AG04450 (cell line): ENCODE measurements at regions not wholly inside any gene's neighbourhood (a gene's known extent, or its start where the extent isn't known, plus 50 kb on each side); places are given as distances from the start of the nearest gene placed in this dataset.

Source experiments
- CTCF ChIA-PET: fragments of 300-600, 350-600 bp; formaldehyde crosslinking; extraction: SDS; loops from one replicate; lab custom pipeline; 2022; ENCODE audit warnings: antibody characterized with exemption, inconsistent platforms; lab: Charles Lee
- POLR2A ChIA-PET: fragments of 350-600 bp; formaldehyde crosslinking; extraction: SDS; loops from one replicate; lab custom pipeline; 2021; ENCODE audit warnings: antibody characterized with exemption, inconsistent platforms; lab: Yijun Ruan, JAX
- DNase-seq: peaks from one replicate; pipeline ENCODE4 v3.0.0-alpha.2; 2011; ENCODE audit warnings: low read depth, low spot score
- H3K27ac ChIP-seq: one replicate; pipeline ENCODE4 v1.5.1; 2012; ENCODE audit warnings: low read depth, low read length, control low read depth
- H3K27me3 ChIP-seq: one replicate; pipeline ENCODE4 v1.6.0; 2012; ENCODE audit warnings: low read length; ENCODE audit not compliant: control insufficient read depth, insufficient read depth
- H3K4me3 ChIP-seq: 2 replicates; pipeline ENCODE4 v1.5.1; 2011; ENCODE audit warnings: mild to moderate bottlenecking, low read depth, low read length, control low read depth
- H3K9me3 ChIP-seq: 2 replicates; pipeline ENCODE4 v1.5.1; 2012; ENCODE audit warnings: low read length; ENCODE audit not compliant: control insufficient read depth, insufficient read depth
- CTCF ChIP-seq: IDR thresholded peaks from 2 replicates; pipeline ENCODE4 v1.5.1; 2011; ENCODE audit warnings: low read depth, low read length, control low read depth, inconsistent platforms

DNA sequence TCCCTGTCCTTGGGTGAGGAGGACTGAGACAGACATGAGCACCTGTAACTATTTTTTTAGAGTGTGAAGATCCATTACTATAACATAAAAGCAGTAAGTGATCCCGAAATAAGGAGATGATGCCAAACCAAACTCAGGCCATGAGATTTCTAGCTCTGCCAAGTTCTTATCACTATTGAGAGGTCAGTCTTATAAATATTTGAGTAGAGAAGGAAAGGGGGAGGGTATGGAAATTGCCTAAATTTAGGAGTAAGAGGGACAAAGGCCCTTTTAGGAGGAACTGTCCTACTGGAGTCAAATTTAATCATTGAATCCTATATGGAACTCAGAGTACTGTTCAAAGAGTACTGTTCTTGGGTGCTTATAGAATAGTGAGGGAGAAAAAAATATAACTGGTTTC is 326.9 kb upstream of the NAALADL2 start:
- ChIA-PET POLR2A (no interaction called here), CTCF (no interaction called here)
- Histone ChIP-seq H3K27ac (no peak overlapping the region), H3K4me3 (no peak overlapping the region), H3K27me3 (no peaks in the 10 kb centered on the region), H3K9me3 (no peaks in the 10 kb centered on the region)
- TF ChIP-seq CTCF: no peak
- DNase-seq: no peak

- Histone ChIP-seq H3K4me3 (no peak overlapping the region), H3K27ac (no peak overlapping the region), H3K27me3 (no peaks in the 10 kb centered on the region), H3K9me3 (no peaks in the 10 kb centered on the region)
- ChIA-PET POLR2A (no interaction called here), CTCF (interaction anchor here (0.7 kb wide), 1 partner anchor 65 kb away, joined by 3 read pairs; no protein-coding TSS in a partner anchor)
- TF ChIP-seq CTCF: no peak
- DNase-seq: no peak
Measured at GRCh38 chr3:174532776-174533175, 326.4 kb upstream of the NAALADL2 start.

- ChIA-PET POLR2A (no interaction called here), CTCF (interaction anchor here (0.7 kb wide), 1 partner anchor 65 kb away, joined by 3 read pairs; no protein-coding TSS in a partner anchor)
- peak; percentile 18 for DNase-seq
- Histone ChIP-seq H3K27ac (no peak overlapping the region), H3K4me3 (no peak overlapping the region), H3K27me3 (no peaks in the 10 kb centered on the region), H3K9me3 (no peaks in the 10 kb centered on the region)
- no peak for TF ChIP-seq CTCF
Measured at GRCh38 chr3:174533286-174533685, 325.8 kb upstream of the NAALADL2 start.

GRCh38 chr3:174536319-174536718 is 322.8 kb upstream of the NAALADL2 start:
- Histone ChIP-seq H3K9me3 (no peaks in the 10 kb centered on the region), H3K27me3 (no peaks in the 10 kb centered on the region), H3K27ac (no peak overlapping the region), H3K4me3 (no peak overlapping the region)
- ChIA-PET POLR2A (no interaction called here), CTCF (no interaction called here)
- no peak for DNase-seq
- TF ChIP-seq CTCF: no peak

DNA sequence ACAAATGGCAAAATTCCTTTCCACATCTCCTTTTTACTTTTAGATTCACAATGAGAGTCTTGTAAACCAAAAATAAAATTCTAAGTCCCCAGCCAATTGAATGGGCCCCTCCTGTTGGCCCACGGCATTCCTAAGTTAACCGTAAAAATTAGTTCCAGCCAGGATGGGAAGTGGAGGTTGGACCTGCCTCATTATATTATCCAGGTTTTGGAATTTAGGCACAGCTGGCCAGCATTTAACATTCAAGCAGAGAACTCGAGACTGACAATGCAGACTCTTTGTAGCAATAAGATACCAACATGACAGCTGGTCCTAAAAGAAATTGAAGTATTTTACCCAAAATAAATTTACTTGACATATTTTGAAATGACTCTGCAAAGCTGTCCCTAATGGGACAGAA is 321.0 kb upstream of the NAALADL2 start:
- no peak overlapping the region for H3K27ac ChIP-seq
- CTCF ChIA-PET: no interaction called here
- TF ChIP-seq CTCF: no peak
- POLR2A ChIA-PET: no interaction called here
- no peaks in the 10 kb centered on the region for H3K27me3 ChIP-seq
- no peak for DNase-seq
- no peak overlapping the region for H3K4me3 ChIP-seq
- H3K9me3 ChIP-seq: no peaks in the 10 kb centered on the region
